ENCODE measurements at regions not wholly inside any gene's neighbourhood (a gene's known extent, or its start where the extent isn't known, plus 50 kb on each side); places are given as distances from the start of the nearest gene placed in this dataset.

DNA sequence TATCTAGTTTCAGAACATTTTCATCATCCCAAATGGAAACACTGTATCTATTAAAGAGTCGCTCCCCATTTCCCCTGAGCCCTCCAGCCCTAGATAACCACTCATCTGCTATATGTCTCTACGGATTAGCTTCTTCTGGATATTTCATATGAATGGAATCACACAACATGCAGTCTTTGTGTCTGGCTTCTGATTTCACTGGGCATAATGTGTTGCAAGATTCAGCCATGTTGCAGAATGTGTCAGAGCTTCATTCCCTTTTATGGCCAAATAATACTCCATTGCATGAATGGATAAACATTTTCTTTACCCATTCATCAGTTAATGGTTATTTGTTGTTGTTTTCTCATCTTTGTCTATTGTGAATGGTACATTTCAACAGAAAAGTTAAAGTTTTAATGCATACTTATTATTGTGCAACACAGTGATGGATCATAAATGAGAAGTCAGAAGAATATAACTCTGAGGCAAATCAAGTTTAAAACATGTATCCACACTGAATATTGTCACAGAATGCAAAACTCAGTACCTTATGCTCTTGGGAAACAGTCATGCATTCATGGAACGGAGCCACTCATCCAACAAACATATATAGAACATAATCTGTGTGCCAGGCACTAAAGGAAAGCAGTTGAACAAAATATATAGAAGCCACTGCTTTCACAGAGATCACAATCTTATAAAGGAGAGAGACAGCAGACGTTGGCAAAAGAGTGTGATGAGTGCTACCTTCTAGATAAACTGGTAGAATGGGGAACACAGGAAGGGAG, 57.8 kb upstream of the MAGEA4 start:
- Histone ChIP-seq H3K9me2 (ENCODE audit: insufficient read depth, low read length) (no peaks in the 10 kb centered on the region), H3K36me3 (ENCODE audit: insufficient read depth, low read length) (no peaks in the 10 kb centered on the region), H4K20me1 (ENCODE audit: insufficient read depth) (no peaks in the 10 kb centered on the region), H3F3A (ENCODE audit: insufficient read depth, low read length, poor library complexity, severe bottlenecking) (no peaks in the 10 kb centered on the region), H2AFZ (ENCODE audit: low read depth, low read length) (no peak overlapping the region), H3K9me3 (ENCODE audit: low read length) (no peaks in the 10 kb centered on the region), H3K9ac (ENCODE audit: low read length) (no peak overlapping the region), H3K4me3 (ENCODE audit: low read length) (no peak overlapping the region), H3K79me2 (replicated peaks; ENCODE audit: insufficient read depth, low read length) (no peaks in the 10 kb centered on the region), H3K27me3 (ENCODE audit: insufficient read depth, low read depth, low read length) (no peaks in the 10 kb centered on the region), H3K27ac (ENCODE audit: low read length) (no peak overlapping the region), H3K4me2 (ENCODE audit: low read length) (no peak overlapping the region)
- TF ChIP-seq EZH2 (IDR thresholded peaks at IDR 0.05; ENCODE audit: borderline replicate concordance, insufficient read depth, low read length, poor library complexity, severe bottlenecking): no peak
- no peak for TF ChIP-seq TAF1 (IDR thresholded peaks at IDR 0.05; ENCODE audit: low read depth)
- TF ChIP-seq EP300 (conservative IDR thresholded peaks at IDR 0.05; ENCODE audit: poor library complexity, severe bottlenecking): no peak
- no peak for TF ChIP-seq SMC3 (conservative IDR thresholded peaks at IDR 0.05; ENCODE audit: poor library complexity)
- no peak for TF ChIP-seq POLR2AphosphoS5 (IDR thresholded peaks at IDR 0.05)
- no peak for TF ChIP-seq REST (IDR thresholded peaks at IDR 0.05; ENCODE audit: borderline replicate concordance)
- TF ChIP-seq, protein P1, sequence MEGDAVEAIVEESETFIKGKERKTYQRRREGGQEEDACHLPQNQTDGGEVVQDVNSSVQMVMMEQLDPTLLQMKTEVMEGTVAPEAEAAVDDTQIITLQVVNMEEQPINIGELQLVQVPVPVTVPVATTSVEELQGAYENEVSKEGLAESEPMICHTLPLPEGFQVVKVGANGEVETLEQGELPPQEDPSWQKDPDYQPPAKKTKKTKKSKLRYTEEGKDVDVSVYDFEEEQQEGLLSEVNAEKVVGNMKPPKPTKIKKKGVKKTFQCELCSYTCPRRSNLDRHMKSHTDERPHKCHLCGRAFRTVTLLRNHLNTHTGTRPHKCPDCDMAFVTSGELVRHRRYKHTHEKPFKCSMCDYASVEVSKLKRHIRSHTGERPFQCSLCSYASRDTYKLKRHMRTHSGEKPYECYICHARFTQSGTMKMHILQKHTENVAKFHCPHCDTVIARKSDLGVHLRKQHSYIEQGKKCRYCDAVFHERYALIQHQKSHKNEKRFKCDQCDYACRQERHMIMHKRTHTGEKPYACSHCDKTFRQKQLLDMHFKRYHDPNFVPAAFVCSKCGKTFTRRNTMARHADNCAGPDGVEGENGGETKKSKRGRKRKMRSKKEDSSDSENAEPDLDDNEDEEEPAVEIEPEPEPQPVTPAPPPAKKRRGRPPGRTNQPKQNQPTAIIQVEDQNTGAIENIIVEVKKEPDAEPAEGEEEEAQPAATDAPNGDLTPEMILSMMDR (IDR thresholded peaks at IDR 0.05; ENCODE audit: poor library complexity, severe bottlenecking): no peak
- TF ChIP-seq MXI1 (conservative IDR thresholded peaks at IDR 0.05; ENCODE audit: poor library complexity, severe bottlenecking): no peak
- TF ChIP-seq RAD21 (conservative IDR thresholded peaks at IDR 0.05): no peak

DNA sequence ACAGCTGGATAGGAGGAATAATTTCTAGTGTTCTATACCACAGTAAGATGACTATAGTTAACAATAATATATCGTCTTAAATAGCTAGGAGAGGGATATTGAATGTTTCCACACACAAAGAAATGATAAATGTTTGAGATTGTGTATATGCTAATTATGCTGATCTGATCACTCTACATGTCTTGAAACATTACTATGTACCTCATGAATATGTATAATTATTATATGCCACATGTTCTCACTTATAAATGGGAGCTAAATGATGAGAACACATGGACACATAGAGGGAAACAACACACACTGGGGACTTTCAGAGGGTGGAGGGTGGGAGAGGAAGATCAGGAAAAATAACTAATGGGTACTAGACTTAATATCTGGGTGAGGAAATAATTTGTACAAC, 53.2 kb upstream of the MAGEA4 start:
- Histone ChIP-seq H3K9me3 (ENCODE audit: low read length) (no peaks in the 10 kb centered on the region), H3K79me2 (replicated peaks; ENCODE audit: insufficient read depth, low read length) (no peaks in the 10 kb centered on the region), H3K27me3 (ENCODE audit: insufficient read depth, low read depth, low read length) (no peaks in the 10 kb centered on the region), H3K36me3 (ENCODE audit: insufficient read depth, low read length) (no peaks in the 10 kb centered on the region), H3K4me2 (ENCODE audit: low read length) (no peak overlapping the region), H3K27ac (ENCODE audit: low read length) (no peak overlapping the region), H3K4me3 (ENCODE audit: low read length) (no peak overlapping the region), H3K9ac (ENCODE audit: low read length) (no peak overlapping the region), H3K9me2 (ENCODE audit: insufficient read depth, low read length) (no peaks in the 10 kb centered on the region), H4K20me1 (ENCODE audit: insufficient read depth) (no peaks in the 10 kb centered on the region), H3F3A (ENCODE audit: insufficient read depth, low read length, poor library complexity, severe bottlenecking) (no peaks in the 10 kb centered on the region), H2AFZ (ENCODE audit: low read depth, low read length) (no peak overlapping the region)
- TF ChIP-seq REST (IDR thresholded peaks at IDR 0.05; ENCODE audit: borderline replicate concordance): no peak
- no peak for TF ChIP-seq TAF1 (IDR thresholded peaks at IDR 0.05; ENCODE audit: low read depth)
- TF ChIP-seq EP300 (conservative IDR thresholded peaks at IDR 0.05; ENCODE audit: poor library complexity, severe bottlenecking): no peak
- TF ChIP-seq RAD21 (conservative IDR thresholded peaks at IDR 0.05): no peak
- TF ChIP-seq EZH2 (IDR thresholded peaks at IDR 0.05; ENCODE audit: borderline replicate concordance, insufficient read depth, low read length, poor library complexity, severe bottlenecking): no peak
- TF ChIP-seq, protein P1 (IDR thresholded peaks at IDR 0.05; ENCODE audit: poor library complexity, severe bottlenecking): no peak
- no peak for TF ChIP-seq POLR2AphosphoS5 (IDR thresholded peaks at IDR 0.05)
- no peak for TF ChIP-seq MXI1 (conservative IDR thresholded peaks at IDR 0.05; ENCODE audit: poor library complexity, severe bottlenecking)
- no peak for TF ChIP-seq SMC3 (conservative IDR thresholded peaks at IDR 0.05; ENCODE audit: poor library complexity)
